SH-SY5Y (cell line): ENCODE measurements at regions not wholly inside any gene's neighbourhood (a gene's known extent, or its start where the extent isn't known, plus 50 kb on each side); places are given as distances from the start of the nearest gene placed in this dataset.

ENCODE experiments used
- GATA2 ChIP-seq: IDR thresholded peaks from 2 replicates; pipeline ENCODE4 v1.6.1; 2011; ENCODE audit warnings: mild to moderate bottlenecking, low read depth, low read length
- GATA3 ChIP-seq: IDR thresholded peaks from 2 replicates; pipeline ENCODE4 v1.6.1; 2011; ENCODE audit warnings: low read depth, mild to moderate bottlenecking, low read length, moderate library complexity

DNA sequence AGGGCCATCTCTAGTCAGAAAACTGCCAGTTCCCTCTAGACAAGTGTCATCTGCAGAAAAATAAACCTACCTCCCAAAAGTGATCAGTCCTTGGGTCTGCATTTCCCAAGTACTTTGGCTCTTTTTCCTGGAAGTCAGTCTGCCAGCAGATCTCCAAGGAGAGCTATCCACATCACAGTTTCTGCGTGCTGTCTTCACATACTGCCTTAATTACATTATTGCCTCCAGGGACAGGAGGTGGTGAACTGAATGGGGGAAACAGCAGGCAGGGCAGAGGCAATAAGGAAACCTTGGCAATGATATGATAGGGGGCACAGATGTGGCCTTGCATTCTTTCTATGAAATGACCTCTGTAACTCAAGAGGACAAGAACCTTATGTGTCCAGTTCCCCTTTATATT is 105.9 kb upstream of the SIX2 start:
- TF ChIP-seq GATA2 (no peak), GATA3 (no peak)
